GM12878 (cell line): ENCODE measurements at regions not wholly inside any gene's neighbourhood (a gene's known extent, or its start where the extent isn't known, plus 50 kb on each side); places are given as distances from the start of the nearest gene placed in this dataset.

Source experiments
- ATAC-seq: fragments of 200-7000 bp; cut with Tn5 transposase; 3 replicates; pipeline ENCODE4 v1.9.1; 2020; ENCODE audit warnings: mild to moderate bottlenecking, moderate library complexity
- BruUV-seq: library from RNA; stranded (reverse); fragments of 400-500 nt; replicated peaks from 2 replicates; lab custom pipeline; 2021; lab: Mats Ljungman, UMichigan
- CTCF ChIA-PET: fragments of 300-600 bp; sonication (Branson Sonifier 250); formaldehyde crosslinking; extraction: SDS; loops from one replicate; lab custom pipeline; 2021; ENCODE audit warnings: inconsistent platforms; lab: Yijun Ruan, JAX
- POLR2A ChIA-PET: fragments of 350-600 bp; formaldehyde crosslinking; extraction: SDS; loops from one replicate; lab custom pipeline; 2021; ENCODE audit warnings: inconsistent platforms; lab: Charles Lee
- RAD21 ChIA-PET: fragments of 300-600 bp; sonication (Branson Sonifier 250); formaldehyde crosslinking; loops from one replicate; lab custom pipeline; 2023; ENCODE audit warnings: antibody characterized with exemption; ENCODE audit not compliant: unreplicated experiment; lab: Charles Lee
- SMC1A ChIA-PET: fragments of 300-600 bp; sonication (Branson Sonifier 250); formaldehyde crosslinking; loops from one replicate; lab custom pipeline; 2023; ENCODE audit not compliant: unreplicated experiment, uncharacterized antibody; lab: Charles Lee
- DNase-seq: peaks from one replicate; pipeline ENCODE4 v3.0.0-alpha.2; 2011; ENCODE audit warnings: low read depth, low spot score
- FAIRE-seq: peaks from 3 replicates; lab custom pipeline; 2011; peaks lifted over from hg19 to GRCh38; lab: Jason Lieb, UNC
- H2AFZ ChIP-seq: 2 replicates; pipeline ENCODE4 v1.6.0; 2011; ENCODE audit warnings: low read depth, low read length, control low read depth; ENCODE audit not compliant: control insufficient read depth
- H3K27ac ChIP-seq: 2 replicates; pipeline ENCODE4 v1.5.1; 2011; ENCODE audit warnings: control low read depth; ENCODE audit not compliant: control insufficient read depth, insufficient read depth
- H3K27me3 ChIP-seq, 2 experiments: replicated peaks in 1 of 2; 2 replicates each; pipeline versions ENCODE4 v1.6.0 to v1.6.1; 2011; ENCODE audit warnings: low read length in 1 of 2; ENCODE audit not compliant: control insufficient read depth in 2 of 2, insufficient read depth in 2 of 2
- H3K36me3 ChIP-seq, 2 experiments: 2 replicates each; pipeline ENCODE4 v1.5.1; 2011; ENCODE audit warnings: low read length in 1 of 2; ENCODE audit not compliant: control insufficient read depth in 2 of 2, insufficient read depth in 2 of 2
- H3K4me1 ChIP-seq: 2 replicates; pipeline ENCODE4 v1.6.1; 2011; ENCODE audit warnings: mild to moderate bottlenecking, low read length, moderate library complexity, mixed read lengths; ENCODE audit not compliant: control insufficient read depth, insufficient read depth
- H3K4me2 ChIP-seq: 2 replicates; pipeline ENCODE4 v1.6.0; 2011; ENCODE audit warnings: control low read depth; ENCODE audit not compliant: control insufficient read depth, insufficient read depth
- H3K4me3 ChIP-seq: fragments of 200-600 bp; sonication (generic); 2 replicates; pipeline ENCODE4 v1.5.1; 2016
- H3K79me2 ChIP-seq: 2 replicates; pipeline ENCODE4 v1.6.0; 2011; ENCODE audit warnings: low read length; ENCODE audit not compliant: control insufficient read depth, insufficient read depth
- H3K9ac ChIP-seq: 2 replicates; pipeline ENCODE4 v1.8.0; 2011; ENCODE audit warnings: low read length, control low read depth, mixed read lengths; ENCODE audit not compliant: control insufficient read depth, insufficient read depth
- H3K9me3 ChIP-seq: replicated peaks from 3 replicates; pipeline ENCODE4 v1.5.1; 2011; ENCODE audit warnings: mild to moderate bottlenecking, low read length; ENCODE audit not compliant: control insufficient read depth, insufficient read depth
- H4K20me1 ChIP-seq: 2 replicates; pipeline ENCODE4 v1.6.0; 2011; ENCODE audit not compliant: control insufficient read depth, insufficient read depth
- CBX3 ChIP-seq: fragments of 200-600 bp; sonication (generic); IDR thresholded peaks from 2 replicates; pipeline ENCODE4 v1.6.1; 2016; ENCODE audit warnings: low read depth, borderline replicate concordance
- CHD2 ChIP-seq: IDR thresholded peaks from 2 replicates; pipeline ENCODE4 v1.6.1; 2011; ENCODE audit warnings: low read depth, low read length, improper control_type of control experiment, borderline replicate concordance
- CUX1 ChIP-seq: IDR thresholded peaks from 2 replicates; pipeline ENCODE4 v1.6.1; 2012; ENCODE audit warnings: improper control_type of control experiment, low read depth, low read length; ENCODE audit not compliant: insufficient replicate concordance
- ETV6 ChIP-seq, 2 experiments: fragments of 450-650 bp in 1 of 2; IDR thresholded peaks in 1 of 2; conservative IDR thresholded peaks in 1 of 2; 2 replicates each; pipeline ENCODE4 v1.6.1; 2014; ENCODE audit warnings: antibody characterized with exemption in 1 of 2, borderline replicate concordance in 1 of 2, low read depth in 1 of 2, mild to moderate bottlenecking in 1 of 2, moderate library complexity in 1 of 2
- GABPA ChIP-seq: IDR thresholded peaks from 2 replicates; pipeline ENCODE4 v1.6.1; 2014; ENCODE audit warnings: antibody characterized with exemption, low read depth, mild to moderate bottlenecking, inconsistent platforms
- GATAD2B ChIP-seq: fragments of 450-650 bp; conservative IDR thresholded peaks from 2 replicates; pipeline ENCODE4 v1.6.1; 2017; ENCODE audit warnings: low read depth, mild to moderate bottlenecking, moderate library complexity
- IKZF1 ChIP-seq: fragments of 450-650 bp; conservative IDR thresholded peaks from 2 replicates; pipeline ENCODE4 v1.6.1; 2017; ENCODE audit warnings: antibody characterized with exemption, mild to moderate bottlenecking
- JUND ChIP-seq: IDR thresholded peaks from 2 replicates; pipeline ENCODE4 v1.6.1; 2012; ENCODE audit warnings: low read depth, mild to moderate bottlenecking, low read length, improper control_type of control experiment, moderate library complexity
- MXI1 ChIP-seq: fragments of 150-350 bp; IDR thresholded peaks from 2 replicates; pipeline ENCODE4 v1.6.1; 2011; ENCODE audit warnings: low read depth, mild to moderate bottlenecking, inconsistent platforms, low read length, improper control_type of control experiment
- NFYB ChIP-seq: IDR thresholded peaks from 2 replicates; pipeline ENCODE4 v1.6.1; 2011; ENCODE audit warnings: low read depth, mild to moderate bottlenecking, low read length, improper control_type of control experiment, moderate library complexity; ENCODE audit not compliant: insufficient read depth
- NRF1 ChIP-seq: conservative IDR thresholded peaks from 2 replicates; pipeline ENCODE4 v1.6.1; 2011; ENCODE audit warnings: mild to moderate bottlenecking, low read depth, low read length, improper control_type of control experiment
- RB1 ChIP-seq: fragments of 450-650 bp; formaldehyde crosslinking; IDR thresholded peaks from 2 replicates; pipeline ENCODE4 v1.6.1; 2017; ENCODE audit warnings: mild to moderate bottlenecking, borderline replicate concordance
- SIX5 ChIP-seq: IDR thresholded peaks from 2 replicates; pipeline ENCODE4 v1.6.1; 2011; ENCODE audit warnings: mild to moderate bottlenecking, low read depth, low read length, moderate library complexity; ENCODE audit not compliant: severe bottlenecking
- ZSCAN29 ChIP-seq: fragments of 450-650 bp; IDR thresholded peaks from 2 replicates; pipeline ENCODE4 v1.6.1; 2017; ENCODE audit warnings: mild to moderate bottlenecking, moderate library complexity
- WGBS: methylation state at CpG from one replicate; pipeline ENCODE4 v1.1.6; 2016; ENCODE audit warnings: low lambda C conversion rate; ENCODE audit not compliant: insufficient replicate concordance, insufficient coverage; ENCODE audit errors: missing lambda C conversion rate; 5-methylcytosine and 5-hydroxymethylcytosine counted together
- in situ Hi-C: fragments of 300-500 bp; cut with MboI; formaldehyde crosslinking; loops from 9 replicates; pipeline ENCODE4 v1.14.3; 2018; ENCODE audit warnings: mixed read lengths
- intact Hi-C: fragments of 100-400 bp; cut with micrococcal nuclease; formaldehyde crosslinking; loops from one replicate; pipeline ENCODE4 v1.14.2; 2022; ENCODE audit not compliant: unreplicated experiment

GRCh38 chr12:61713121-61713520 is 547.1 kb upstream of the USP15 start:
- Histone ChIP-seq H3K9ac (no peak overlapping the region), H2AFZ (no peak overlapping the region), H3K36me3 (no peaks in the 10 kb centered on the region), H3K4me2 (no peak overlapping the region), H3K4me3 (no peak overlapping the region), H4K20me1 (no peaks in the 10 kb centered on the region), H3K79me2 (no peaks in the 10 kb centered on the region), H3K27ac (no peak overlapping the region), H3K9me3 (no peaks in the 10 kb centered on the region), H3K4me1 (no peaks in the 10 kb centered on the region), H3K27me3 (no peaks in the 10 kb centered on the region)
- 19% methylated on average over 5 of the region's 5 CpGs for WGBS
- ATAC-seq (no peak), DNase-seq (no peak), FAIRE-seq (no peak)
- POLR2A ChIA-PET = interaction anchor here (1.0 kb wide), 1 partner anchor 10 kb away, joined by 3 read pairs; no protein-coding TSS in a partner anchor
- RAD21 ChIA-PET = no interaction called here
- BruUV-seq = no TSS peak
- in situ Hi-C loops = no loop called here
- intact Hi-C loops = no loop called here
- TF ChIP-seq NFYB (no peak), GABPA (0 out of 2 replicates have a peak, but pooled peaks have one; percentile 18)
- CTCF ChIA-PET = no interaction called here
- SMC1A ChIA-PET = no interaction called here

GRCh38 chr12:61717986-61718385 is 542.2 kb upstream of the USP15 start:
- ChIA-PET POLR2A (no interaction called here), SMC1A (no interaction called here), CTCF (no interaction called here), RAD21 (no interaction called here)
- no peaks in the 10 kb centered on the region for H3K9me3 ChIP-seq
- no peak for DNase-seq
- no peak overlapping the region for H3K27ac ChIP-seq
- H3K36me3 ChIP-seq = no peaks in the 10 kb centered on the region
- BruUV-seq = no TSS peak
- 8% methylated on average over 4 of the region's 4 CpGs for WGBS
- no peaks in the 10 kb centered on the region for H3K4me1 ChIP-seq
- H3K4me3 ChIP-seq = no peak overlapping the region
- no peak overlapping the region for H3K9ac ChIP-seq
- ATAC-seq = no peak
- H3K4me2 ChIP-seq = no peak overlapping the region
- no peak for FAIRE-seq
- H3K79me2 ChIP-seq = no peaks in the 10 kb centered on the region
- no peak overlapping the region for H2AFZ ChIP-seq
- H3K27me3 ChIP-seq = no peaks in the 10 kb centered on the region
- H4K20me1 ChIP-seq = no peaks in the 10 kb centered on the region
- intact Hi-C loops (no loop called here), in situ Hi-C loops (no loop called here)
- no peak for TF ChIP-seq CHD2
- no peak for TF ChIP-seq MXI1
- no peak for TF ChIP-seq NRF1
- no peak for TF ChIP-seq CBX3
- TF ChIP-seq JUND = no peak
- TF ChIP-seq CUX1 = no peak
- no peak for TF ChIP-seq GATAD2B
- TF ChIP-seq RB1 = no peak
- TF ChIP-seq ZSCAN29 = no peak
- no peak for TF ChIP-seq SIX5
- TF ChIP-seq ETV6 (conservative IDR thresholded peaks at IDR 0.05 in 1 of 2, IDR thresholded peaks at IDR 0.05 in 1 of 2; ENCODE audit: borderline replicate concordance in 1 of 2, low read depth in 1 of 2) = no peak
- no peak for TF ChIP-seq IKZF1
